ENCODE measurements at regions not wholly inside any gene's neighbourhood (a gene's known extent, or its start where the extent isn't known, plus 50 kb on each side); places are given as distances from the start of the nearest gene placed in this dataset.
A peak's percentile ranks its signal among the peaks of the same experiment; 100 is the strongest.

- DNase-seq (no peak), ATAC-seq (ENCODE audit: insufficient read depth, low FRiP score) (no peak)
- H3K27ac ChIP-seq (ENCODE audit: low read depth in 1 of 2, low read length in 1 of 2) = no peak overlapping the region
- no peak overlapping the region for H3K4me3 ChIP-seq
- peaks cover 0 to 2% (median 0%) of the 10 kb centered on the region in 4 donors for H3K9me3 ChIP-seq (ENCODE audit: control insufficient read depth in 4 of 4, insufficient read depth in 3 of 4, low read length in 3 of 4)
- no peaks in the 10 kb centered on the region for H3K36me3 ChIP-seq (ENCODE audit: control insufficient read depth in 4 of 4, insufficient read depth in 4 of 4, low read length in 4 of 4)
- H3K27me3 ChIP-seq (ENCODE audit: control insufficient read depth in 3 of 3, insufficient read depth in 3 of 3, low read length in 2 of 3) = no peaks in the 10 kb centered on the region
- no peaks in the 10 kb centered on the region for H3K4me1 ChIP-seq (ENCODE audit: control insufficient read depth in 5 of 5, insufficient read depth in 5 of 5, low read length in 5 of 5)
- TF ChIP-seq, protein P1, sequence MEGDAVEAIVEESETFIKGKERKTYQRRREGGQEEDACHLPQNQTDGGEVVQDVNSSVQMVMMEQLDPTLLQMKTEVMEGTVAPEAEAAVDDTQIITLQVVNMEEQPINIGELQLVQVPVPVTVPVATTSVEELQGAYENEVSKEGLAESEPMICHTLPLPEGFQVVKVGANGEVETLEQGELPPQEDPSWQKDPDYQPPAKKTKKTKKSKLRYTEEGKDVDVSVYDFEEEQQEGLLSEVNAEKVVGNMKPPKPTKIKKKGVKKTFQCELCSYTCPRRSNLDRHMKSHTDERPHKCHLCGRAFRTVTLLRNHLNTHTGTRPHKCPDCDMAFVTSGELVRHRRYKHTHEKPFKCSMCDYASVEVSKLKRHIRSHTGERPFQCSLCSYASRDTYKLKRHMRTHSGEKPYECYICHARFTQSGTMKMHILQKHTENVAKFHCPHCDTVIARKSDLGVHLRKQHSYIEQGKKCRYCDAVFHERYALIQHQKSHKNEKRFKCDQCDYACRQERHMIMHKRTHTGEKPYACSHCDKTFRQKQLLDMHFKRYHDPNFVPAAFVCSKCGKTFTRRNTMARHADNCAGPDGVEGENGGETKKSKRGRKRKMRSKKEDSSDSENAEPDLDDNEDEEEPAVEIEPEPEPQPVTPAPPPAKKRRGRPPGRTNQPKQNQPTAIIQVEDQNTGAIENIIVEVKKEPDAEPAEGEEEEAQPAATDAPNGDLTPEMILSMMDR (IDR thresholded peaks at IDR 0.05; ENCODE audit: control extremely low read depth, extremely low read depth) = no peak
- H3K9ac ChIP-seq (ENCODE audit: insufficient read depth in 1 of 2, low read length in 2 of 2) = no peak overlapping the region
- 74 to 76% methylated on average over 4 of the region's 4 CpGs for WGBS, 2 donors
These were observed 447.1 kb upstream of the SEL1L start for GRCh38 chr14:81980601-81981306.

GRCh38 chr14:81981307-81981675, 447.6 kb upstream of the SEL1L start:
- ATAC-seq (ENCODE audit: insufficient read depth, low FRiP score) = no peak
- Histone ChIP-seq H3K4me1 (ENCODE audit: control insufficient read depth in 5 of 5, insufficient read depth in 5 of 5, low read length in 5 of 5) (no peaks in the 10 kb centered on the region), H3K9ac (ENCODE audit: insufficient read depth in 1 of 2, low read length in 2 of 2) (no peak overlapping the region), H3K36me3 (ENCODE audit: control insufficient read depth in 4 of 4, insufficient read depth in 4 of 4, low read length in 4 of 4) (no peaks in the 10 kb centered on the region), H3K9me3 (ENCODE audit: control insufficient read depth in 4 of 4, insufficient read depth in 3 of 4, low read length in 3 of 4) (peaks cover 0 to 2% (median 0%) of the 10 kb centered on the region in 4 donors), H3K27ac (ENCODE audit: low read depth in 1 of 2, low read length in 1 of 2) (no peak overlapping the region), H3K4me3 (no peak overlapping the region), H3K27me3 (ENCODE audit: control insufficient read depth in 3 of 3, insufficient read depth in 3 of 3, low read length in 2 of 3) (no peaks in the 10 kb centered on the region)
- 70 to 76% methylated on average over 5 of the region's 5 CpGs for WGBS, 2 donors
- DNase-seq = no peak
- TF ChIP-seq, protein P1 (IDR thresholded peaks at IDR 0.05; ENCODE audit: control extremely low read depth, extremely low read depth) = no peak

- H3K27me3 ChIP-seq (ENCODE audit: control insufficient read depth in 3 of 3, insufficient read depth in 3 of 3, low read length in 2 of 3) = no peaks in the 10 kb centered on the region
- DNase-seq (peak in 1 of 3 donors; percentile 6), ATAC-seq (ENCODE audit: insufficient read depth, low FRiP score) (no peak)
- H3K27ac ChIP-seq (ENCODE audit: low read depth in 1 of 2, low read length in 1 of 2) = no peak overlapping the region
- TF ChIP-seq, protein P1 (IDR thresholded peaks at IDR 0.05; ENCODE audit: control extremely low read depth, extremely low read depth) = no peak
- WGBS, 2 donors = 72 to 87% methylated on average over 4 of the region's 4 CpGs
- H3K9ac ChIP-seq (ENCODE audit: insufficient read depth in 1 of 2, low read length in 2 of 2) = no peak overlapping the region
- H3K36me3 ChIP-seq (ENCODE audit: control insufficient read depth in 4 of 4, insufficient read depth in 4 of 4, low read length in 4 of 4) = no peaks in the 10 kb centered on the region
- H3K4me1 ChIP-seq (ENCODE audit: control insufficient read depth in 5 of 5, insufficient read depth in 5 of 5, low read length in 5 of 5) = no peaks in the 10 kb centered on the region
- H3K9me3 ChIP-seq (ENCODE audit: control insufficient read depth in 4 of 4, insufficient read depth in 3 of 4, low read length in 3 of 4) = peaks cover 0 to 2% (median 0%) of the 10 kb centered on the region in 4 donors
- no peak overlapping the region for H3K4me3 ChIP-seq
These were observed 448.4 kb upstream of the SEL1L start for GRCh38 chr14:81982046-81982445.

DNA sequence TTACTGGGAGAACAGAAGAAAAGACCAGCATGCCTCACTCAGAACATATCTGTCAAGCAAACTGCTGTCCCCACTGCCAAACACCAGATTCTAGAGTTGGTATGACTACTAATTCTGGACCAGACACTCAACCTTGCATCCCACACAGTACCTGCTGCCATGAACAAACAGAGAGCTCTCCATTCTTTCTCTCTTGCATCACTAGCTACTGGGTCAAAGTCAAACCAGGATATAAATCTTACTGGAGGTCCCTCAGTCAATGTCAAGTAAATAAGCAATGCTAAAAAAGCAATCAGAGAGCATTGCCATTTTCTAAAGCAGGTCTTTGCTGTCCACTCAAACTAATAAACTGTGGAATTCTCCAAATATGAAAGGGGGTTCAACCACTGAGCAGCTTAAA, 452.4 kb upstream of the SEL1L start:
- H3K9ac ChIP-seq (ENCODE audit: insufficient read depth in 1 of 2, low read length in 2 of 2) = no peak overlapping the region

More for the DNA sequence above, 452.4 kb upstream of the SEL1L start:
- H3K27ac ChIP-seq (ENCODE audit: low read depth in 1 of 2, low read length in 1 of 2) = no peak overlapping the region
- no peaks in the 10 kb centered on the region for H3K27me3 ChIP-seq (ENCODE audit: control insufficient read depth in 3 of 3, insufficient read depth in 3 of 3, low read length in 2 of 3)
- no peaks in the 10 kb centered on the region for H3K36me3 ChIP-seq (ENCODE audit: control insufficient read depth in 4 of 4, insufficient read depth in 4 of 4, low read length in 4 of 4)
- H3K4me1 ChIP-seq (ENCODE audit: control insufficient read depth in 5 of 5, insufficient read depth in 5 of 5, low read length in 5 of 5) = peaks cover 0 to 2% (median 0%) of the 10 kb centered on the region in 5 donors
- no peak for DNase-seq
- no peak for ATAC-seq (ENCODE audit: insufficient read depth, low FRiP score)
- H3K4me3 ChIP-seq = no peak overlapping the region
- TF ChIP-seq, protein P1 (IDR thresholded peaks at IDR 0.05; ENCODE audit: control extremely low read depth, extremely low read depth) = no peak
- H3K9me3 ChIP-seq (ENCODE audit: control insufficient read depth in 4 of 4, insufficient read depth in 3 of 4, low read length in 3 of 4) = peaks cover 0 to under 1% (median 0%) of the 10 kb centered on the region in 4 donors
